Lower leg skin (tissue), 3 donors: ENCODE measurements at regions not wholly inside any gene's neighbourhood (a gene's known extent, or its start where the extent isn't known, plus 50 kb on each side); places are given as distances from the start of the nearest gene placed in this dataset.
"Not testable (repeated sequence)": the region's sequence is repeated elsewhere in the genome, so short reads cannot be mapped to it uniquely, and the experiment has no call there.

ENCODE experiments used
- CTCF ChIP-seq, 3 donors: fragments of 450-650 bp; IDR thresholded peaks; one replicate each; pipeline ENCODE4 v1.5.1; 2016; ENCODE audit warnings: antibody characterized with exemption in 3 of 3, mild to moderate bottlenecking in 3 of 3, moderate library complexity in 2 of 3
- POLR2A ChIP-seq, 2 donors: fragments of 450-650 bp; IDR thresholded peaks; one replicate each; pipeline ENCODE4 v1.6.1; 2016 to 2017; ENCODE audit warnings: antibody characterized with exemption in 2 of 2, mild to moderate bottlenecking in 1 of 2, moderate library complexity in 1 of 2

DNA sequence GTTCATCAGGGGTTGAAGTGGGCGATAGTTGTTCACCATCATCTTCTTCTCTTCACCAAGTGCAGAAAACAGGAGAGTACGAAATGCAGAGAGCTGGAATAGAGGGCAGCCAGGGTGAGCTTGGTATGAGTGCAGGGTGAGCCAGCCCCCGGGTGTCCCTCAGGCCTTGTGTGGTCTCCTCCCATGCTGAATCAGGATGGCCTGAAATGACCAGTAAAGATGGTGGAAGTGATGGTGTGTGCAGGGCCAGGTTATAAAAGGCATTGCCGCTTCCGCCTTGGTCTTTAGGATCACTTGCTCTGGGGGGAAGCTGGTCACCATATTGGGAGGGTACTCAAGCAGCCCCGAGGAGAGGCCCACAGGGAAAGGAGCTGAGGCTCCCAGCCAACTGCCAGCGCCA lies 66.4 kb upstream of the METTL9 start:
- not testable (repeated sequence) for TF ChIP-seq CTCF, POLR2A (IDR thresholded peaks at IDR 0.05)
